Subcutaneous abdominal adipose tissue (tissue), 5 donors: ENCODE measurements at regions not wholly inside any gene's neighbourhood (a gene's known extent, or its start where the extent isn't known, plus 50 kb on each side); places are given as distances from the start of the nearest gene placed in this dataset.

Experiments
- H3K27ac ChIP-seq: one replicate; pipeline ENCODE4 v1.7.0; 2013; ENCODE audit warnings: low read depth, mild to moderate bottlenecking, inconsistent platforms, low read length, moderate library complexity
- H3K27me3 ChIP-seq, 5 donors: one replicate each; pipeline ENCODE4 v1.7.0; 2013; ENCODE audit warnings: low read length in 5 of 5, inconsistent platforms in 1 of 5; ENCODE audit not compliant: control insufficient read depth in 5 of 5, insufficient read depth in 4 of 5
- H3K36me3 ChIP-seq, 5 donors: one replicate each; pipeline ENCODE4 v1.7.0; 2013; ENCODE audit warnings: low read length in 5 of 5; ENCODE audit not compliant: control insufficient read depth in 5 of 5, insufficient read depth in 5 of 5
- H3K4me1 ChIP-seq, 5 donors: one replicate each; pipeline ENCODE4 v1.7.0; 2013; ENCODE audit warnings: low read length in 5 of 5, mild to moderate bottlenecking in 3 of 5, moderate library complexity in 1 of 5; ENCODE audit not compliant: control insufficient read depth in 5 of 5, insufficient read depth in 5 of 5
- H3K4me3 ChIP-seq, 5 donors: one replicate each; pipeline ENCODE4 v1.7.0; 2013; ENCODE audit warnings: low read length in 5 of 5, low read depth in 1 of 5
- H3K9ac ChIP-seq, 5 donors: one replicate each; pipeline ENCODE4 v1.7.0; 2013; ENCODE audit warnings: low read length in 5 of 5, mild to moderate bottlenecking in 4 of 5, moderate library complexity in 3 of 5
- H3K9me3 ChIP-seq, 5 donors: one replicate each; pipeline ENCODE4 v1.7.0; 2013; ENCODE audit warnings: low read length in 5 of 5; ENCODE audit not compliant: control insufficient read depth in 5 of 5
- donor health status: healthy.
- donor health status: healthy.
- donor health status: healthy.
- donor health status: healthy.
- donor health status: healthy.

- Histone ChIP-seq H3K9me3 (no peaks in the 10 kb centered on the region), H3K36me3 (no peaks in the 10 kb centered on the region), H3K4me3 (no peak overlapping the region), H3K4me1 (peaks cover 0 to 7% (median 4%) of the 10 kb centered on the region in 5 donors), H3K9ac (no peak overlapping the region), H3K27me3 (no peaks in the 10 kb centered on the region), H3K27ac (no peak overlapping the region)
Measured at GRCh38 chr4:148984951-148985350, 542.7 kb upstream of the NR3C2 start.

- no peaks in the 10 kb centered on the region for H3K27me3 ChIP-seq
Measured at GRCh38 chr4:148982200-148982599, 540.0 kb upstream of the NR3C2 start.

DNA sequence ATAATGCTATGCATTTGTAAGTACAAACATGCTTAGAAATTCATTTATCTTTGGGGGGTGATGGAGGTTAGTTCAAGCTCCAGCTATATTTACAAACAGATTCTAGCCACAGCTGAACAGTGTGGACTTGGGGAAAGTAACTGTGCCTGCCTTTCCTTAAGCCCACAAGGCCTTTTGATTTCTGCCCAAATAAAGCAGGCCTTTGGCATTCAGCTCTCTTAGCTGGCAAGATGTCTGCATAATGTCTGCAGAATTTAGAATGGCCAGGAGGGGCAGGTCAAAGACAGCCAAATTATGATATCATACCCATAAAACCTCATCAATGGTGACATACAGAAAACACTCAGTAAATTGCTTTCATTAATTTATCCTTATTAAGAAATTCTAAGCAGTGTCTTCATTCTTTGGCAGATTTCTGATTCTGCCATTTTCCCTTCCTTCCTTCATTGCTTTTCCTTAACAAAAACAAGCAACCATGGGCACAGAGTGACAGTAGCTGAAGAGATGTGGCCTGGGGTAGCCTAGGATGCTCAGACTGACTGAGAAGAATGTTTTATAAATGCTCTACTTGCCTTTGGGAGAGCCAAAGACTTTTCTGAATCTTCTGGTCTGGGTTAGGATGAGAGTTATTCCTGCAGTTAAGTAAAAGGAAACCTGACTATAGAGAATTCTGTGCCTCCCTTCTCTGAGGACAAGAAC, 538.7 kb upstream of the NR3C2 start:
- no peaks in the 10 kb centered on the region for H3K27me3 ChIP-seq
- H3K27ac ChIP-seq, result no peak overlapping the region
- peaks cover 0 to 8% (median 4%) of the 10 kb centered on the region in 5 donors for H3K4me1 ChIP-seq
- no peak overlapping the region for H3K4me3 ChIP-seq
- H3K36me3 ChIP-seq, result no peaks in the 10 kb centered on the region
- H3K9me3 ChIP-seq, result no peaks in the 10 kb centered on the region
- H3K9ac ChIP-seq, result no peak overlapping the region

More at GRCh38 chr4:148982200-148982599, 540.0 kb upstream of the NR3C2 start:
- Histone ChIP-seq H3K4me1 (peaks cover 0 to 8% (median 4%) of the 10 kb centered on the region in 5 donors), H3K27ac (no peak overlapping the region), H3K9me3 (no peaks in the 10 kb centered on the region), H3K36me3 (no peaks in the 10 kb centered on the region), H3K9ac (no peak overlapping the region), H3K4me3 (no peak overlapping the region)

GRCh38 chr4:148978301-148978700, 536.1 kb upstream of the NR3C2 start:
- Histone ChIP-seq H3K27me3 (no peaks in the 10 kb centered on the region), H3K9ac (no peak overlapping the region), H3K36me3 (no peaks in the 10 kb centered on the region), H3K4me1 (peaks cover 0 to 8% (median 4%) of the 10 kb centered on the region in 5 donors), H3K27ac (no peak overlapping the region), H3K4me3 (no peak overlapping the region), H3K9me3 (no peaks in the 10 kb centered on the region)

DNA sequence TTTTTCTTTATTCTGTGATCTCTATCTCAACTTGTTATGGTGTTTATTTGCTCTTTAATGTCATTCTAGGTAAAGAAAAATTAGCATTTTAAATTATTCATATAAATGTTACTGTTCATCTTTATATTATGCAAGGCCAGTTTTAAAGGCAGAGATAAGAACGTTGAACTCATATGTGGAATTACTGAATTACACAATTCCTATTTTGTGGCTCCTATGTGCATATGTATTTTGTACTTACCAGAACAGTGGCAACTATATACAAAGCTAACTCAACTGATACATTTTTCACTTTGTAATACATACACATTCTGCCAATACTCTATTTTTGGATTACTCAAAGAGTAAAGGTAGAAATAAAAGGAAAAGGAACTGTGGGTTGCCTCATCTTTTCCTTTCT, 533.2 kb upstream of the NR3C2 start:
- no peak overlapping the region for H3K4me3 ChIP-seq
- no peaks in the 10 kb centered on the region for H3K9me3 ChIP-seq
- H3K27me3 ChIP-seq, result no peaks in the 10 kb centered on the region
- H3K4me1 ChIP-seq, result peaks cover 0 to 5% (median under 1%) of the 10 kb centered on the region in 5 donors
- H3K36me3 ChIP-seq, result no peaks in the 10 kb centered on the region
- H3K9ac ChIP-seq, result no peak overlapping the region
- no peak overlapping the region for H3K27ac ChIP-seq

- no peak overlapping the region for H3K27ac ChIP-seq
- no peak overlapping the region for H3K9ac ChIP-seq
- no peaks in the 10 kb centered on the region for H3K27me3 ChIP-seq
- no peak overlapping the region for H3K4me3 ChIP-seq
- H3K36me3 ChIP-seq, result no peaks in the 10 kb centered on the region
- H3K9me3 ChIP-seq, result peaks cover 0 to 4% (median 2%) of the 10 kb centered on the region in 5 donors
- no peaks in the 10 kb centered on the region for H3K4me1 ChIP-seq
Measured at GRCh38 chr4:148965080-148965479, 522.9 kb upstream of the NR3C2 start.

GRCh38 chr4:148964456-148964855, 522.2 kb upstream of the NR3C2 start:
- no peak overlapping the region for H3K4me3 ChIP-seq
- no peaks in the 10 kb centered on the region for H3K36me3 ChIP-seq
- H3K27me3 ChIP-seq, result no peaks in the 10 kb centered on the region
- H3K9me3 ChIP-seq, result peaks cover 0 to 4% (median 2%) of the 10 kb centered on the region in 5 donors
- no peak overlapping the region for H3K9ac ChIP-seq
- no peak overlapping the region for H3K27ac ChIP-seq
- no peaks in the 10 kb centered on the region for H3K4me1 ChIP-seq

- no peak overlapping the region for H3K4me3 ChIP-seq
- no peaks in the 10 kb centered on the region for H3K27me3 ChIP-seq
- H3K4me1 ChIP-seq, result no peaks in the 10 kb centered on the region
- no peaks in the 10 kb centered on the region for H3K36me3 ChIP-seq
- no peak overlapping the region for H3K27ac ChIP-seq
- H3K9ac ChIP-seq, result no peak overlapping the region
- H3K9me3 ChIP-seq, result peaks cover 0 to 4% (median 2%) of the 10 kb centered on the region in 5 donors
Measured at GRCh38 chr4:148962539-148963290, 520.5 kb upstream of the NR3C2 start.

DNA sequence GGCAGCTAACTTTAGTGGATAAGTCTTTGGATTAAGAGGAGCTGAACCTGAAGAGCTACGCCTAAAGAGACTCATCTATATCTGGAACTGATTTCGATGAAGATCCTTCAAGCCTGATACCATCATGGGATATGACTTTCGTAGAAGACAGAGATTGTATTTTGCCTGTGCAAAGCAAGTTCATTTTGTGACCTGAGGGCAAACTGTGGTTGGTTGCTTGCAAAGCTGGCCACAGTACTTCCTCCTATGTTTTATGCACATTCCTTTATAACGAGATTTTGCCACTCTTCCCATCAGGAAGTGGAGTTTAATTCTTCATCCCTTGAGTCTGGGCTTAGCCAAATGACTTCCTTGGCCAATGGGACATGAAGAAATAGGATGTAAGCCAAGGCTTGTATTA, 519.3 kb upstream of the NR3C2 start:
- Histone ChIP-seq H3K36me3 (no peaks in the 10 kb centered on the region), H3K9me3 (peaks cover 0 to 4% (median 2%) of the 10 kb centered on the region in 5 donors), H3K9ac (no peak overlapping the region), H3K4me1 (no peaks in the 10 kb centered on the region), H3K4me3 (no peak overlapping the region), H3K27ac (no peak overlapping the region), H3K27me3 (no peaks in the 10 kb centered on the region)

- no peak overlapping the region for H3K27ac ChIP-seq
- H3K36me3 ChIP-seq, result no peaks in the 10 kb centered on the region
- peaks cover 0 to 4% (median 2%) of the 10 kb centered on the region in 5 donors for H3K9me3 ChIP-seq
- no peaks in the 10 kb centered on the region for H3K4me1 ChIP-seq
- no peaks in the 10 kb centered on the region for H3K27me3 ChIP-seq
- H3K9ac ChIP-seq, result no peak overlapping the region
- H3K4me3 ChIP-seq, result no peak overlapping the region
Measured at GRCh38 chr4:148958317-148958716, 516.1 kb upstream of the NR3C2 start.
